OCI-LY7 (cell line): ENCODE measurements at regions not wholly inside any gene's neighbourhood (a gene's known extent, or its start where the extent isn't known, plus 50 kb on each side); places are given as distances from the start of the nearest gene placed in this dataset.

ENCODE experiments used
- EZH2phosphoT487 ChIP-seq: fragments of 200-600 bp; sonication (generic); IDR thresholded peaks from 2 replicates; pipeline ENCODE4 v1.6.1; 2018; ENCODE audit warnings: low read depth, borderline replicate concordance, mild to moderate bottlenecking, mixed run types, antibody characterized with exemption, low read length, moderate library complexity, mixed read lengths
- TF ChIP-seq, protein P1 (sequence below): fragments of 200-600 bp; sonication (generic); conservative IDR thresholded peaks from 2 replicates; pipeline ENCODE4 v1.5.1; 2014; ENCODE audit warnings: mild to moderate bottlenecking, antibody characterized with exemption, low read length, moderate library complexity, mixed read lengths

DNA sequence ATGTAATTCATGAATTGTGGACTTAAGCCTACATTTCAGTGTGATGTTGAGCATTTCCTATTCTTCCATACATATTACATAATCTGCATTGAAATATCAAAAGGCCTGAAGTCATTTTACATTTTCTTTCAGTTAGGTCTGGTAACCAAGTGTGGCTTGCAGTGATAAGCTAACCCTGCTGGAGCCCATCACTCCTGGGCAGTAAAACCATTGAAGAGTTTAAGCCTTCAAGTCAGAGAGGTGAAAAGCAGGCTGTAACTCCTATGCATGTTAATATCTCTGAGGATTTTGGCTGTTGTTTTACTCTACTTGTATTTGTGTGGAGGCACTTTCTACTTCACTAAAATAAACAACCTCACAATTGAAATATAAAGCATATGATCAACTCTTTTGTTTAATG is 248.8 kb downstream of the SLITRK5 start:
- TF ChIP-seq, protein P1, sequence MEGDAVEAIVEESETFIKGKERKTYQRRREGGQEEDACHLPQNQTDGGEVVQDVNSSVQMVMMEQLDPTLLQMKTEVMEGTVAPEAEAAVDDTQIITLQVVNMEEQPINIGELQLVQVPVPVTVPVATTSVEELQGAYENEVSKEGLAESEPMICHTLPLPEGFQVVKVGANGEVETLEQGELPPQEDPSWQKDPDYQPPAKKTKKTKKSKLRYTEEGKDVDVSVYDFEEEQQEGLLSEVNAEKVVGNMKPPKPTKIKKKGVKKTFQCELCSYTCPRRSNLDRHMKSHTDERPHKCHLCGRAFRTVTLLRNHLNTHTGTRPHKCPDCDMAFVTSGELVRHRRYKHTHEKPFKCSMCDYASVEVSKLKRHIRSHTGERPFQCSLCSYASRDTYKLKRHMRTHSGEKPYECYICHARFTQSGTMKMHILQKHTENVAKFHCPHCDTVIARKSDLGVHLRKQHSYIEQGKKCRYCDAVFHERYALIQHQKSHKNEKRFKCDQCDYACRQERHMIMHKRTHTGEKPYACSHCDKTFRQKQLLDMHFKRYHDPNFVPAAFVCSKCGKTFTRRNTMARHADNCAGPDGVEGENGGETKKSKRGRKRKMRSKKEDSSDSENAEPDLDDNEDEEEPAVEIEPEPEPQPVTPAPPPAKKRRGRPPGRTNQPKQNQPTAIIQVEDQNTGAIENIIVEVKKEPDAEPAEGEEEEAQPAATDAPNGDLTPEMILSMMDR: no peak
- TF ChIP-seq EZH2phosphoT487: no peak
